IPS-11a (cell line): ENCODE measurements at regions not wholly inside any gene's neighbourhood (a gene's known extent, or its start where the extent isn't known, plus 50 kb on each side); places are given as distances from the start of the nearest gene placed in this dataset.

Experiments
- H3K4me3 ChIP-seq: one replicate; pipeline ENCODE4 v1.5.1; 2013; ENCODE audit warnings: low read depth, low read length, control low read depth

GRCh38 chrX:39736216-39737211, 361.2 kb downstream of the BCOR start:
- H3K4me3 ChIP-seq: no peak overlapping the region

DNA sequence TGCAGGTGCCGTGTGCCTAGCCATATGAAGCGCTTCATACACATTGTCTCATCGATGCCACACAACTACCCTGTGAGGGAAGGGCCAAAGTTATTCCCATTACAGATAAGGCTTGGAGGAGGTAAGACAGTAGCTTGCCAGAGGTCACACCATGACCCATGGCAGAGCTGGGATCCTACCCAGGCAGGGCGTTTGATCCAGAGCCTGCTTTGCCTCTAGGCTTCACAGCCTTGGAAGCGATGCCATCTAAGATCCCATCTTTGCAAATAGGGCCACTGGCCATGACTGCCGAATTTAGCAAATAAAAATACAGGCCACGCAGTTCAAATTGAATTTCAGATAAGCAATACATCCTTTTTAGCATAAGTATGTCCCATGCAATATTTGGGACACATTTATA, 358.2 kb downstream of the BCOR start:
- no peak overlapping the region for H3K4me3 ChIP-seq

DNA sequence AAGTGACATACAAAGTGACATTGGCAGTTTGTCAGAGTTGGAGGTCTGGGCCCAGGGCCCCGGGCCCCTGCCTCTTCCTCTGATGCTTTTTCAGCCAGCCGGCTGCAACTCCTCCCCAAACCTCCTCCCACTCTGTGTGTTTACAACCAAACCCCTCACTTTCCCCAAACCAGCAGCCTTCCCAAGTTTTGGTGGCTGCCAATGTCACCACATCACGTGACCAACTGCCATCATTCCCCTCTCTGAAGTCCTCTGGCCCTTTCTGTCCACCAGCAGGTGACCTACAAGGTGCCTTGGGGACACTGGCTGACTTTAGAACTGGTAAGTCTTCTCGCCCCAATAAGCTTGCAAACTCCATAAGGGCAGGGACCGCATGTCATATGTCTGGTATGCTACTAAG, 357.7 kb downstream of the BCOR start:
- no peak overlapping the region for H3K4me3 ChIP-seq

- no peak overlapping the region for H3K4me3 ChIP-seq
These were observed 355.9 kb downstream of the BCOR start for GRCh38 chrX:39741904-39742303.

- H3K4me3 ChIP-seq: no peak overlapping the region
These were observed 351.9 kb downstream of the BCOR start for GRCh38 chrX:39745818-39746217.

DNA sequence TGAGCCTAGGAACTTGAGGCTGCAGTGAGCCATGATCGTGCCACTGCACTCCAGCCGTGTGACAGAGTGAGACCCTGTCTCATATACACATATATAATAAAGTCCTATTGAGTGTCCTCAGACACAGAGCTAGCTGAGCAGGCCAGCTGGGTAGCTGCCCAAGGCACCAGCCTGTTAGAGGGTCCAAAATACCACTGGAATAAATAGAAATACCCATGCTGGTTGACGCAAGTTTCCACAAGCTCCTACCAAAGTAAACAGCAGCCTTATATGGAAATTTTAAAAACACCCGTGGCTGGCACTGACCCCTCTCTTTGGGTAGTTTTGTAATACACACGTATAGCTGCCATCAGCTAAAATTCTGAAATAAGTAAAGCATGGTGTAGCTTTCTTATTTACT, 348.6 kb downstream of the BCOR start:
- no peak overlapping the region for H3K4me3 ChIP-seq

- H3K4me3 ChIP-seq: no peak overlapping the region
These were observed 348.0 kb downstream of the BCOR start for GRCh38 chrX:39749728-39750127.

GRCh38 chrX:39750256-39750790, 347.4 kb downstream of the BCOR start:
- no peak overlapping the region for H3K4me3 ChIP-seq

- H3K4me3 ChIP-seq: no peak overlapping the region
These were observed 346.9 kb downstream of the BCOR start for GRCh38 chrX:39750848-39751247.

GRCh38 chrX:39752815-39753214, 344.9 kb downstream of the BCOR start:
- no peak overlapping the region for H3K4me3 ChIP-seq

- H3K4me3 ChIP-seq: no peak overlapping the region
These were observed 344.3 kb downstream of the BCOR start for GRCh38 chrX:39753293-39753996.

DNA sequence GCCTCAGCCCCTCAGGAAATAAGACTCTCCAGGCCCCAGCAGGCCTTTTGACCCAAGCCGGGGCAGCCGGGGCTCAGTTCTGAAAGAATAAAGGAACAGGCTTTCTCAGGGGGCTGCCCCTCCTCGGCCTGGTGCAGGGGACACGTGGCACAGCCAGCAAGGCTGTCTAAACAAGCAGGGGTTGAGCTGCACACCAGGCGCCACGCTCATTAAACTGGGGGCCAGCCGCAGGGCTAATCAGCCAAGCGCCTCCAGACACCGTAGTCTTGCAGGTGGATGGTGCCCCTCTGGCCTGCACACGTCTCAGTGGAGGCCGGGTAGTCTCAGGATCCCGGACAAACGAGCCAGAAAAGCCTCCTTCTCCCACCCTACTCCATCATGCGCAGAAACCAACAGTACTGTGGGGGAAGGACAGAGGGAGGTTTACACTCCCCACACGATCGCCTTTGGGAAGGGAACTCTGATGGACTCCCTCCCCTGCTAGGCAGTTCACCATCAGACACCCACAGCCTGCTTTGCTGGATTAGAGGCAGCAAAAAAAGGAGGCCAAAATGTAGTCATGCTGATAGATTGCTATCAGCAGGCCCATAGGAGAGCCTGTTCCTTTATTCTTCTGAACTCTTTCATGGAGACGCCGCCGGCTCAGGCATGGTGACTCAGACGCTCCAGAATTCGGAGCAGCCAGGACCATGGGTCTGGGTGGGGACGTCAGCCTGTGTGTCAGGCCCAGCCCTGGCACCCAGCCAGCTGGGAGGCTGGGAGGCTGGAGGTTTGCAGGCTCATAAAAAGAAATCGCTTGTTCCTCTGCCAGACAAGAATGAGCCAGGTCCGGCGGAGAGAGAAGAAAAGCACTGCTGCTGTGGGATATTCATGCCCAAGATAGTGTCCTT, 342.4 kb downstream of the BCOR start:
- H3K4me3 ChIP-seq: no peak overlapping the region

DNA sequence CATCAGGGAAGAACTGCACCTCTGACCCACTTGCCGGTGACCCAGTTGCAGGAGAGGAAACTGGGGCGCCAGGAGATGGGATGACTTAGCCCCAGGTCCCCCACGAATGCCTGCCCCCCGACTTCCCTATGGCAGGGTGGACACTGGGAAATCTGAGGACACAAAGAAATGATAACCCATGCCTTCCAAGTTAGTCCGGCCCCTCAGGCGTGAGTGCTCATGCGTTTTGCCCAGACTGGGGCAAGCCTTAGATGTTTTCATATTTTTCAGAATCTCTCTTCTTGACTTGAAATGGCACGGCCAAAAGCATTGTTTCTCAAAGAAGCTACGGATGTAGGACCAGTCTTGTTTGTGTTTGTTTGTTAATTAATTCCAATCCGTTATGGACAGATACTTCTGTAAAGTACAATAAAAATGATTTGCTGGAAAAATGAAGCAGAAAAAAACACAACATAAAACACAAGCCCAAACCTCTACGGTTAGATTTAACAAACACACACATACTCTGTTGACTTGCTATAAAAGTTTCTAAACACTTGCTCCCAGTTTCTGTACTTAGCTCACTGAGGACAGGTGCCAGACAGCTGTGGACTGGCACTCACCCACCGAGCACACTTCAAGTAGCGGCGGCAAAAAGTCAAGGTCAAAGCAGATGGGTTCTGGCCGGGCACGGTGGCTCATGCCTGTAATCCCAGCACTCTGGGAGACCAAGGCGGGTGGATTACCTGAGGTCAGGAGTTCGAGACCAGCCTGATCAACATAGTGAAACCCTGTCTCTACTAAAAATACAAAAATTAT, 341.5 kb downstream of the BCOR start:
- H3K4me3 ChIP-seq: no peak overlapping the region

DNA sequence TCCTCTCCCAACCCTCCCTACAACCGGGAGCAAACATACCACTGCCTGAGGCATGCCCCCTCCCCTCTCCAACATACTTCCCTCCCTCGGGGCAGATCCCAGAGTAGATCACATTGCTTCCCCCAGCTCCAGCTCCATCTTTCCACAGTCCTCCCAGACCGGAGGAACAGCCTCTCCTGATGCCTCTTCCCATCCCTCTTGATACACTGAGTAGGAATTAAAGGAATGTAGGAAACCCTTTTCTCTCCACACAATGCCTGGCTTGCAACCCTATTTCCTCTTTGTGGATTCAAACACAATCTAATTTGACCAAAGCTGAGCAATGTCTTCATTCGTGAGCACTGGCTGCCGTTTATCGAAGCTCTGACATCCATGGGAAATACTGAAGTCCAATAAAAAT, 339.8 kb downstream of the BCOR start:
- no peak overlapping the region for H3K4me3 ChIP-seq

GRCh38 chrX:39758791-39759525, 338.8 kb downstream of the BCOR start:
- H3K4me3 ChIP-seq: no peak overlapping the region

GRCh38 chrX:39759526-39760224, 338.1 kb downstream of the BCOR start:
- H3K4me3 ChIP-seq: no peak overlapping the region

DNA sequence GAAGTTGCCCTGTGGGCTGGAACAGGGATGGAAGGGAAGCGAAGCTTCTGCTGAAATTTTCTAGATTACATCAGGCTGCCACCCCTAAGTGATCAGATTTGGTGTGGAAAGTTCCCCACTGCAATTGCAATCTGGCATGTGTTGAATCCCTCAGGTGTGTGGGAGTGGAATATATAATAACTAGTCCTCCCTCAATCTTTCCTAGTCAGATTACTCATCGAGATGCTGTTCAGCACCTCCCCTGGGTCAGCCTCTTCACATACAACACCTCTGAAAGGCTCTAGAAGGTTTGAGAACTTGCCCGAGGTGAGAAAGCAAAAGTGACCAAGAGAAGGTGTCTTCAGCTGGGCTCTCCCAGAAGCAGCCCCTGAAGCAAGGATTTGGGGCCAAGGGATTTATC, 336.8 kb downstream of the BCOR start:
- H3K4me3 ChIP-seq: no peak overlapping the region

GRCh38 chrX:39762266-39762841, 335.4 kb downstream of the BCOR start:
- H3K4me3 ChIP-seq: no peak overlapping the region
